ENCODE measurements at regions not wholly inside any gene's neighbourhood (a gene's known extent, or its start where the extent isn't known, plus 50 kb on each side); places are given as distances from the start of the nearest gene placed in this dataset.

GRCh38 chr15:47477341-47477740, 240.0 kb upstream of the SEMA6D start:
- Histone ChIP-seq H2BK12ac (ENCODE audit: insufficient read length, low read depth, low read length) (no peak overlapping the region), H3K9ac (ENCODE audit: extremely low read depth, insufficient read length, low read length) (no peak overlapping the region), H2AFZ (ENCODE audit: low read length) (no peak overlapping the region), H4K91ac (ENCODE audit: insufficient read length, low read depth, low read length) (no peak overlapping the region), H2BK5ac (ENCODE audit: insufficient read length, low read length) (no peak overlapping the region), H3K79me2 (ENCODE audit: insufficient read depth, low read length) (no peaks in the 10 kb centered on the region), H2BK20ac (ENCODE audit: low read depth, low read length, poor library complexity, severe bottlenecking) (no peak overlapping the region), H2BK15ac (ENCODE audit: low read depth, low read length) (no peak overlapping the region), H3K23ac (ENCODE audit: insufficient read length, low read depth, low read length) (no peak overlapping the region), H3K27ac (ENCODE audit: insufficient read length, low read depth, low read length) (no peak overlapping the region), H3K79me1 (ENCODE audit: insufficient read depth, low read depth, low read length, poor library complexity, severe bottlenecking) (no peaks in the 10 kb centered on the region), H3K4me1 (ENCODE audit: insufficient read depth, low read length) (no peaks in the 10 kb centered on the region), H2AK5ac (ENCODE audit: insufficient read length, low read length) (no peak overlapping the region), H3T11ph (ENCODE audit: low read length) (no peak overlapping the region), H3K9me3 (ENCODE audit: control insufficient read depth, low read depth, low read length) (no peaks in the 10 kb centered on the region), H3K4ac (ENCODE audit: low read depth, low read length) (no peak overlapping the region), H3K56ac (ENCODE audit: insufficient read length, low read depth, low read length) (no peak overlapping the region), H3K18ac (ENCODE audit: insufficient read length, low read depth, low read length) (no peak overlapping the region), H4K8ac (replicated peaks; ENCODE audit: insufficient read length, low read depth, low read length) (no peak overlapping the region), H3K14ac (ENCODE audit: insufficient read depth, low read length) (no peak overlapping the region), H3K4me2 (ENCODE audit: insufficient read depth, insufficient read length, low read length) (no peak overlapping the region), H4K5ac (ENCODE audit: insufficient read length, low read depth, low read length) (no peak overlapping the region), H2BK120ac (ENCODE audit: low read depth, low read length, poor library complexity, severe bottlenecking) (no peak overlapping the region), H3K27me3 (ENCODE audit: insufficient read depth, low read length) (no peaks in the 10 kb centered on the region), H4K20me1 (ENCODE audit: control insufficient read depth, insufficient read depth, insufficient read length) (no peaks in the 10 kb centered on the region), H3K23me2 (ENCODE audit: insufficient read length, low read depth, low read length, poor library complexity, severe bottlenecking) (no peaks in the 10 kb centered on the region)
- Mint-ChIP-seq H3K27me3 (ENCODE audit: low read depth) (no peaks in the 10 kb centered on the region), H3K4me1 (no peaks in the 10 kb centered on the region; a peak in 1 of 4 replicates), H3K9me3 (no peaks in the 10 kb centered on the region), H3K4me3 (no peak overlapping the region), H3K27ac (no peak overlapping the region), H3K36me3 (ENCODE audit: insufficient read depth in 1 of 3, low read depth in 3 of 3) (0 out of 7 replicates have a peak, but pooled peaks cover 0 to 3% (median 0%) of the 10 kb centered on the region in 3 experiments)
- TF ChIP-seq CTCF (conservative IDR thresholded peaks at IDR 0.05): no peak
- DNase-seq: no peak

Data from H9 (cell line).